T-cell (primary cell): ENCODE measurements at regions not wholly inside any gene's neighbourhood (a gene's known extent, or its start where the extent isn't known, plus 50 kb on each side); places are given as distances from the start of the nearest gene placed in this dataset.
"Not testable (repeated sequence)": the region's sequence is repeated elsewhere in the genome, so short reads cannot be mapped to it uniquely, and the experiment has no call there.

Experiments
- ATAC-seq, 4 experiments: fragments of 200-7000 bp in 3 of 4; fragments of 150-1000 bp in 1 of 4; cut with Tn5 transposase; replicated peaks in 1 of 4; 1 replicate in 3 of 4; 2 replicates in 1 of 4; pipeline ENCODE4 v1.10.0; 2021; ENCODE audit warnings: moderate library complexity in 3 of 4, mild to moderate bottlenecking in 2 of 4, moderate number of reproducible peaks in 1 of 4
- CTCF ChIA-PET, 2 donors: fragments of 300-600 bp; sonication (Branson Sonifier 250); formaldehyde crosslinking; loops; one replicate each; lab custom pipeline; 2022; ENCODE audit warnings: antibody characterized with exemption in 2 of 2; lab: Charles Lee
- POLR2A ChIA-PET, 2 donors: fragments of 300-600 bp; sonication (Branson Sonifier 250); formaldehyde crosslinking; loops; one replicate each; lab custom pipeline; 2022; ENCODE audit warnings: antibody characterized with exemption in 2 of 2; lab: Charles Lee
- DNase-seq, 35 experiments: peaks; one replicate each; pipeline versions ENCODE4 v3.0.0 to v3.0.0-alpha.2; 2013 to 2023
- H3K27ac ChIP-seq: one replicate; pipeline ENCODE4 v1.5.1; 2013; ENCODE audit warnings: low read length
- H3K27me3 ChIP-seq, 2 experiments: replicated peaks in 1 of 2; 1 replicate in 1 of 2; 2 replicates in 1 of 2; pipeline versions ENCODE4 v1.6.1 to v1.7.0; 2013; ENCODE audit warnings: low read length in 1 of 2, mixed read lengths in 1 of 2; ENCODE audit not compliant: control insufficient read depth in 2 of 2, insufficient read depth in 2 of 2; ENCODE audit errors: extremely low read depth in 1 of 2
- H3K36me3 ChIP-seq, 2 donors: 1 replicate in 1 of 2; 2 replicates in 1 of 2; pipeline versions ENCODE4 v1.6.1 to v1.7.0; 2013; ENCODE audit warnings: low read length in 1 of 2; ENCODE audit not compliant: control insufficient read depth in 2 of 2, insufficient read depth in 1 of 2; ENCODE audit errors: extremely low read depth in 1 of 2
- H3K4me1 ChIP-seq, 2 experiments: 1 replicate in 1 of 2; 2 replicates in 1 of 2; pipeline versions ENCODE4 v1.6.1 to v1.7.0; 2013; ENCODE audit warnings: low read length in 2 of 2, mixed read lengths in 1 of 2; ENCODE audit not compliant: insufficient read depth in 2 of 2, control insufficient read depth in 1 of 2; ENCODE audit errors: extremely low read depth in 1 of 2
- H3K4me3 ChIP-seq, 2 donors: 1 replicate in 1 of 2; 2 replicates in 1 of 2; pipeline versions ENCODE4 v1.5.1 to v1.7.0; 2013; ENCODE audit warnings: mild to moderate bottlenecking in 2 of 2, low read length in 1 of 2, moderate library complexity in 1 of 2; ENCODE audit not compliant: control insufficient read depth in 1 of 2; ENCODE audit errors: extremely low read depth in 1 of 2
- H3K9me3 ChIP-seq: 2 replicates; pipeline ENCODE4 v1.7.0; 2013
- H3K27ac Mint-ChIP-seq, 2 donors: one replicate each; pipeline ENCODE4 v1.8.0; 2020 to 2021; ENCODE audit warnings: mild to moderate bottlenecking in 2 of 2, mixed read lengths in 2 of 2
- H3K27me3 Mint-ChIP-seq, 2 donors: one replicate each; pipeline ENCODE4 v1.8.0; 2021 to 2022; ENCODE audit warnings: mixed read lengths in 2 of 2
- H3K36me3 Mint-ChIP-seq: one replicate; pipeline ENCODE4 v1.8.0; 2021; ENCODE audit warnings: mixed read lengths
- H3K4me1 Mint-ChIP-seq, 3 donors: one replicate each; pipeline ENCODE4 v1.8.0; 2020 to 2022; ENCODE audit warnings: mixed read lengths in 3 of 3, mild to moderate bottlenecking in 1 of 3
- H3K4me3 Mint-ChIP-seq, 3 donors: one replicate each; pipeline ENCODE4 v1.8.0; 2020 to 2022; ENCODE audit warnings: mild to moderate bottlenecking in 3 of 3, mixed read lengths in 3 of 3, moderate library complexity in 3 of 3
- H3K9me3 Mint-ChIP-seq, 3 donors: one replicate each; pipeline ENCODE4 v1.8.0; 2020 to 2022; ENCODE audit warnings: mixed read lengths in 3 of 3
- WGBS: methylation state at CpG from one replicate; pipeline ENCODE4 v1.1.5; 2013; ENCODE audit warnings: missing lambda C conversion rate; ENCODE audit not compliant: insufficient coverage; 5-methylcytosine and 5-hydroxymethylcytosine counted together

DNA sequence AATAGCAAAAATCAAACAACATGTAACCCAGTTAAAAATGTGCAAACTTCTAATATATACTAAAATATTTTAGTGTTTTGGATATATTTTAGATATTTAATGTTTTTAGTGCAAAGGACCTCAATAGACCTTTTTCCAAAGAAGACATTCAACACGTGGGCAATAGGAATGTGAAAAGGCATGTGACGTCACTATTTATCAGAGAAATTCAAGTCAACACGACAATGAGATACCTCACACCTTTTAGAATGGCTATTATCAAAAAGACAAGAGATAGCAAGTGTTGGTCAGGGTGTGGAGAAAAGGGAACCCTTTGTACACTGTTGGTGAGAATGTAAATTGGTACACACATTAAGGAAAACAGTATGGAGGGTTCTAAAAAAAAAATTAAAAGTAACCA lies 115.6 kb upstream of the FAM47B start:
- Mint-ChIP-seq H3K4me1 (no peaks in the 10 kb centered on the region), H3K36me3 (no peaks in the 10 kb centered on the region)
- no CpG with 5 or more reads among the region's 3 CpGs for WGBS

GRCh38 chrX:34839451-34839850 lies 103.1 kb upstream of the FAM47B start:
- no peaks in the 10 kb centered on the region for H3K36me3 Mint-ChIP-seq
- POLR2A ChIA-PET = no interaction called here
- no peak for ATAC-seq
- CTCF ChIA-PET = no interaction called here
- H3K9me3 Mint-ChIP-seq = peaks cover 0 to 5% (median 3%) of the 10 kb centered on the region in 3 donors
- H3K4me1 Mint-ChIP-seq = no peaks in the 10 kb centered on the region
- no peaks in the 10 kb centered on the region for H3K27me3 ChIP-seq
- no peak for DNase-seq
- no peaks in the 10 kb centered on the region for H3K4me1 ChIP-seq
- no peak overlapping the region for H3K4me3 Mint-ChIP-seq
- no peaks in the 10 kb centered on the region for H3K9me3 ChIP-seq
- H3K27me3 Mint-ChIP-seq = no peaks in the 10 kb centered on the region
- no peak overlapping the region for H3K27ac ChIP-seq
- H3K36me3 ChIP-seq = no peaks in the 10 kb centered on the region
- H3K4me3 ChIP-seq = no peak overlapping the region
- no CpG with 5 or more reads among the region's 3 CpGs for WGBS
- H3K27ac Mint-ChIP-seq = no peak overlapping the region

More for the DNA sequence above, 115.6 kb upstream of the FAM47B start:
- POLR2A ChIA-PET = no interaction called here
- Histone ChIP-seq H3K27ac (no peak overlapping the region), H3K27me3 (no peaks in the 10 kb centered on the region), H3K4me1 (no peaks in the 10 kb centered on the region), H3K9me3 (no peaks in the 10 kb centered on the region), H3K36me3 (no peaks in the 10 kb centered on the region), H3K4me3 (no peak overlapping the region)
- ATAC-seq (no peak), DNase-seq (no peak)
- Mint-ChIP-seq H3K27ac (no peak overlapping the region), H3K9me3 (peaks cover 0 to 13% (median 5%) of the 10 kb centered on the region in 3 donors), H3K27me3 (peaks cover 0 to 3% of the 10 kb centered on the region in 2 donors), H3K4me3 (no peak overlapping the region)
- CTCF ChIA-PET = no interaction called here

GRCh38 chrX:34841205-34841604 lies 101.4 kb upstream of the FAM47B start:
- DNase-seq, H3K4me1 Mint-ChIP-seq, H3K27me3 ChIP-seq, ATAC-seq, CTCF ChIA-PET, H3K4me1 ChIP-seq, H3K9me3 ChIP-seq, H3K27ac ChIP-seq, H3K4me3 ChIP-seq, H3K36me3 Mint-ChIP-seq, POLR2A ChIA-PET, H3K36me3 ChIP-seq, H3K9me3 Mint-ChIP-seq, H3K27me3 Mint-ChIP-seq, H3K27ac Mint-ChIP-seq, H3K4me3 Mint-ChIP-seq: not testable (repeated sequence)

DNA sequence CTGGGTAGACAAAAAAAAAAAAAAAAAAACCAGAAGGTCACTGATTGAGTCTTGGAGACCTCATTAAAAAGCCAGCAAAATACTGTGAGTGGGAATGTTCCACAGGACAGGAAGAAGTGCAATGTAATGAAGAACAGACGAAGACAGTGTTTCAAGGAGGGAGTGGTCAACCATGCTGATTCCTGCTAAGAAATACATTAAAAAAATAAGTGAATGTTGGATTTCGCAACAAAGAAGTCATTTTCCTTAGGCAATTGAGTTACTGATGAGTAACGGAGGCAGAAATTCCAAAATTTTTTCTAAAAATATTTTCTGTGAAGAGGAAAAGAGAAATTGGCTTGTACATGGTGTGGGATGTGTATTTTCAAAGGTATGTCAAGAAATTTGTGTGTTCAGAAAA lies 94.3 kb upstream of the FAM47B start:
- no peak overlapping the region for H3K27ac ChIP-seq
- H3K36me3 Mint-ChIP-seq = no peaks in the 10 kb centered on the region
- H3K27ac Mint-ChIP-seq = no peak overlapping the region
- no peaks in the 10 kb centered on the region for H3K36me3 ChIP-seq
- ATAC-seq = no peak
- no peak overlapping the region for H3K4me3 ChIP-seq
- H3K27me3 ChIP-seq = no peaks in the 10 kb centered on the region
- peaks cover 0 to 5% (median 0%) of the 10 kb centered on the region in 3 donors for H3K9me3 Mint-ChIP-seq
- POLR2A ChIA-PET = no interaction called here
- H3K4me1 ChIP-seq = no peaks in the 10 kb centered on the region
- no CpG with 5 or more reads among the region's 3 CpGs for WGBS
- H3K27me3 Mint-ChIP-seq = no peaks in the 10 kb centered on the region
- no peaks in the 10 kb centered on the region for H3K4me1 Mint-ChIP-seq
- no peak overlapping the region for H3K4me3 Mint-ChIP-seq
- CTCF ChIA-PET = no interaction called here
- DNase-seq = no peak
- no peaks in the 10 kb centered on the region for H3K9me3 ChIP-seq

DNA sequence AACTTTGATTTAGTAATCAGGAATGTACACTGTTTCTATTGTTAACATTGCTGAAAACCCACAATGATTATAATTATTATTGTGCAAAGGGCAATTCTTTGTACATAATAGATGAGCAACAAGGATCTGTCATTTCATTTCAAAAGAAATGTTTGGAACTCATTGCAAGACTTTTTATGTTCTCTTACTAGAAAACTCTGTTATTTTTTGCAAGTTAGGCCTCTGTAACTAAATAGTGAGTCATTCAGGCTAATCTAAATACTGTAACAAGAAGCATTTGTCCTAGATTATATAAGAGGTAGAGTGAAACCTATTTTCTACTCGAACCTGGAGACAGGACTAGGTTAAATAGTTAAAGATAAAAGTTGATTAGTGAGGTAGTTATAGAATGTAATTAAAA lies 93.2 kb upstream of the FAM47B start:
- no peak overlapping the region for H3K27ac ChIP-seq
- H3K27me3 Mint-ChIP-seq = no peaks in the 10 kb centered on the region
- H3K4me3 ChIP-seq = no peak overlapping the region
- no peak for DNase-seq
- no peak overlapping the region for H3K4me3 Mint-ChIP-seq
- no peak overlapping the region for H3K27ac Mint-ChIP-seq
- H3K4me1 ChIP-seq = no peaks in the 10 kb centered on the region
- no peak for ATAC-seq
- POLR2A ChIA-PET = no interaction called here
- no peaks in the 10 kb centered on the region for H3K4me1 Mint-ChIP-seq
- CTCF ChIA-PET = no interaction called here
- H3K9me3 ChIP-seq = no peaks in the 10 kb centered on the region
- WGBS = no CpG with 5 or more reads among the region's 1 CpG
- H3K9me3 Mint-ChIP-seq = peaks cover 0 to 5% (median 0%) of the 10 kb centered on the region in 3 donors
- no peaks in the 10 kb centered on the region for H3K36me3 Mint-ChIP-seq
- H3K36me3 ChIP-seq = no peaks in the 10 kb centered on the region
- H3K27me3 ChIP-seq = no peaks in the 10 kb centered on the region

GRCh38 chrX:34859191-34859590 lies 83.4 kb upstream of the FAM47B start:
- Mint-ChIP-seq H3K27me3 (no peaks in the 10 kb centered on the region), H3K36me3 (no peaks in the 10 kb centered on the region), H3K4me3 (no peak overlapping the region), H3K9me3 (peaks cover 0 to 14% (median 2%) of the 10 kb centered on the region in 3 donors), H3K27ac (no peak overlapping the region), H3K4me1 (no peaks in the 10 kb centered on the region)
- no peaks in the 10 kb centered on the region for H3K9me3 ChIP-seq
- no peak for DNase-seq
- H3K27me3 ChIP-seq = no peaks in the 10 kb centered on the region
- H3K4me3 ChIP-seq = no peak overlapping the region
- H3K36me3 ChIP-seq = no peaks in the 10 kb centered on the region
- ATAC-seq = no peak
- WGBS = no CpG with 5 or more reads among the region's 2 CpGs
- no peaks in the 10 kb centered on the region for H3K4me1 ChIP-seq
- H3K27ac ChIP-seq = no peak overlapping the region
- ChIA-PET POLR2A (no interaction called here), CTCF (no interaction called here)

DNA sequence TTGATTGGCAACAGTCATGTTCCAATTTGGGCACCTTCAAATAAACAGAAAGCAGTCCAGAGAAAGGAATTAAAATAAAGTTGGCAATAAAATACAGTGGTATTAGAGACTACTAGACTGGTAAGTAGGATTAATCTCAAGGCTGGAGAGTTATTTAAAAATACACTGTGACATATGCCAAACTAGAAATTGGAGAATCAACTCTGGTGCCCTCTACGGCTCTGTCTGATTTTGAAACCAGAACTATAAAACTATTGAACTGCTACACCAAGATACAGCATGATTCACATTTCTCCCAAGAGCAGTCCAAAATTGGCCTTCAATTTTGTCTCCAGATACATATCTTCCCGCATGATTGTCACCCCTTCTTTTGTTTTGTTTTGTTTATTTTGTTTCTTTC lies 78.7 kb upstream of the FAM47B start:
- WGBS = no CpG with 5 or more reads among the region's 2 CpGs
- H3K27me3 Mint-ChIP-seq = no peaks in the 10 kb centered on the region

More for the DNA sequence above, 78.7 kb upstream of the FAM47B start:
- CTCF ChIA-PET = no interaction called here
- POLR2A ChIA-PET = no interaction called here
- Mint-ChIP-seq H3K36me3 (no peaks in the 10 kb centered on the region), H3K27ac (no peak overlapping the region), H3K9me3 (peaks cover 0 to 16% (median 3%) of the 10 kb centered on the region in 3 donors), H3K4me3 (no peak overlapping the region), H3K4me1 (no peaks in the 10 kb centered on the region)
- ATAC-seq (no peak), DNase-seq (no peak)
- Histone ChIP-seq H3K27ac (no peak overlapping the region), H3K4me1 (no peaks in the 10 kb centered on the region), H3K36me3 (no peaks in the 10 kb centered on the region), H3K27me3 (no peaks in the 10 kb centered on the region), H3K9me3 (no peaks in the 10 kb centered on the region), H3K4me3 (no peak overlapping the region)
